ENCODE measurements at regions not wholly inside any gene's neighbourhood (a gene's known extent, or its start where the extent isn't known, plus 50 kb on each side); places are given as distances from the start of the nearest gene placed in this dataset.

GRCh38 chr5:171629628-171630349 is 155.8 kb upstream of the SMIM23 start:
- no peaks in the 10 kb centered on the region for H3K9me3 ChIP-seq (ENCODE audit: control insufficient read depth, insufficient read depth, low read length)
- no peaks in the 10 kb centered on the region for H3K36me3 ChIP-seq (ENCODE audit: control insufficient read depth, insufficient read depth, low read length)
- peaks cover 65% of the 10 kb centered on the region for H3K27me3 ChIP-seq (ENCODE audit: control insufficient read depth, insufficient read depth, low read length)
- H3K4me1 ChIP-seq (ENCODE audit: control insufficient read depth, insufficient read depth, low read length): peaks cover 10% of the 10 kb centered on the region; the same call in 1 of the 2 replicates
- no peak overlapping the region for H3K27ac ChIP-seq (ENCODE audit: low read depth, low read length)
- H3K9ac ChIP-seq (ENCODE audit: low read depth, low read length): no peak overlapping the region
- peak overlapping the region; percentile 49 for H3K4me3 ChIP-seq (ENCODE audit: low read depth, low read length)

- Histone ChIP-seq H3K27ac (ENCODE audit: low read depth, low read length) (no peak overlapping the region), H3K4me3 (ENCODE audit: low read depth, low read length) (peak overlapping the region; percentile 49), H3K9me3 (ENCODE audit: control insufficient read depth, insufficient read depth, low read length) (no peaks in the 10 kb centered on the region), H3K4me1 (ENCODE audit: control insufficient read depth, insufficient read depth, low read length) (peaks cover 10% of the 10 kb centered on the region; the same call in 1 of the 2 replicates), H3K9ac (ENCODE audit: low read depth, low read length) (no peak overlapping the region), H3K36me3 (ENCODE audit: control insufficient read depth, insufficient read depth, low read length) (no peaks in the 10 kb centered on the region), H3K27me3 (ENCODE audit: control insufficient read depth, insufficient read depth, low read length) (peaks cover 59% of the 10 kb centered on the region)
These were observed 155.1 kb upstream of the SMIM23 start for GRCh38 chr5:171630350-171631065.

GRCh38 chr5:171632616-171633015 is 153.0 kb upstream of the SMIM23 start:
- Histone ChIP-seq H3K36me3 (ENCODE audit: control insufficient read depth, insufficient read depth, low read length) (no peaks in the 10 kb centered on the region), H3K27ac (ENCODE audit: low read depth, low read length) (no peak overlapping the region), H3K9me3 (ENCODE audit: control insufficient read depth, insufficient read depth, low read length) (no peaks in the 10 kb centered on the region), H3K4me3 (ENCODE audit: low read depth, low read length) (no peak overlapping the region), H3K4me1 (ENCODE audit: control insufficient read depth, insufficient read depth, low read length) (peaks cover 10% of the 10 kb centered on the region; the same call in 1 of the 2 replicates), H3K9ac (ENCODE audit: low read depth, low read length) (no peak overlapping the region), H3K27me3 (ENCODE audit: control insufficient read depth, insufficient read depth, low read length) (peaks cover 38% of the 10 kb centered on the region)

GRCh38 chr5:171633776-171634470 is 151.7 kb upstream of the SMIM23 start:
- peaks cover 24% of the 10 kb centered on the region for H3K27me3 ChIP-seq (ENCODE audit: control insufficient read depth, insufficient read depth, low read length)
- peaks cover 10% of the 10 kb centered on the region; the same call in 1 of the 2 replicates for H3K4me1 ChIP-seq (ENCODE audit: control insufficient read depth, insufficient read depth, low read length)
- no peak overlapping the region for H3K4me3 ChIP-seq (ENCODE audit: low read depth, low read length)
- H3K9me3 ChIP-seq (ENCODE audit: control insufficient read depth, insufficient read depth, low read length): no peaks in the 10 kb centered on the region
- H3K27ac ChIP-seq (ENCODE audit: low read depth, low read length): no peak overlapping the region
- H3K9ac ChIP-seq (ENCODE audit: low read depth, low read length): no peak overlapping the region
- no peaks in the 10 kb centered on the region for H3K36me3 ChIP-seq (ENCODE audit: control insufficient read depth, insufficient read depth, low read length)

- no peaks in the 10 kb centered on the region for H3K9me3 ChIP-seq (ENCODE audit: control insufficient read depth, insufficient read depth, low read length)
- no peak overlapping the region for H3K4me3 ChIP-seq (ENCODE audit: low read depth, low read length)
- peaks cover 8% of the 10 kb centered on the region; the same call in 1 of the 2 replicates for H3K4me1 ChIP-seq (ENCODE audit: control insufficient read depth, insufficient read depth, low read length)
- peaks cover 19% of the 10 kb centered on the region for H3K27me3 ChIP-seq (ENCODE audit: control insufficient read depth, insufficient read depth, low read length)
- no peak overlapping the region for H3K9ac ChIP-seq (ENCODE audit: low read depth, low read length)
- no peak overlapping the region for H3K27ac ChIP-seq (ENCODE audit: low read depth, low read length)
- H3K36me3 ChIP-seq (ENCODE audit: control insufficient read depth, insufficient read depth, low read length): no peaks in the 10 kb centered on the region
These were observed 151.1 kb upstream of the SMIM23 start for GRCh38 chr5:171634511-171634910.

- Histone ChIP-seq H3K4me3 (ENCODE audit: low read depth, low read length) (no peak overlapping the region), H3K9ac (ENCODE audit: low read depth, low read length) (no peak overlapping the region), H3K9me3 (ENCODE audit: control insufficient read depth, insufficient read depth, low read length) (no peaks in the 10 kb centered on the region), H3K36me3 (ENCODE audit: control insufficient read depth, insufficient read depth, low read length) (no peaks in the 10 kb centered on the region), H3K27ac (ENCODE audit: low read depth, low read length) (no peak overlapping the region), H3K27me3 (ENCODE audit: control insufficient read depth, insufficient read depth, low read length) (peaks cover 14% of the 10 kb centered on the region), H3K4me1 (ENCODE audit: control insufficient read depth, insufficient read depth, low read length) (0 out of 2 replicates have a peak, but pooled peaks cover 3% of the 10 kb centered on the region)
These were observed 150.6 kb upstream of the SMIM23 start for GRCh38 chr5:171635028-171635427.

- Histone ChIP-seq H3K9ac (ENCODE audit: low read depth, low read length) (no peak overlapping the region), H3K36me3 (ENCODE audit: control insufficient read depth, insufficient read depth, low read length) (no peaks in the 10 kb centered on the region), H3K27me3 (ENCODE audit: control insufficient read depth, insufficient read depth, low read length) (peaks cover 8% of the 10 kb centered on the region), H3K4me3 (ENCODE audit: low read depth, low read length) (no peak overlapping the region), H3K27ac (ENCODE audit: low read depth, low read length) (no peak overlapping the region), H3K9me3 (ENCODE audit: control insufficient read depth, insufficient read depth, low read length) (no peaks in the 10 kb centered on the region), H3K4me1 (ENCODE audit: control insufficient read depth, insufficient read depth, low read length) (no peaks in the 10 kb centered on the region)
These were observed 149.9 kb upstream of the SMIM23 start for GRCh38 chr5:171635561-171636245.

GRCh38 chr5:171637811-171638210 is 147.8 kb upstream of the SMIM23 start:
- Histone ChIP-seq H3K27ac (ENCODE audit: low read depth, low read length) (no peak overlapping the region), H3K36me3 (ENCODE audit: control insufficient read depth, insufficient read depth, low read length) (no peaks in the 10 kb centered on the region), H3K4me1 (ENCODE audit: control insufficient read depth, insufficient read depth, low read length) (no peaks in the 10 kb centered on the region), H3K4me3 (ENCODE audit: low read depth, low read length) (no peak overlapping the region), H3K9me3 (ENCODE audit: control insufficient read depth, insufficient read depth, low read length) (no peaks in the 10 kb centered on the region), H3K27me3 (ENCODE audit: control insufficient read depth, insufficient read depth, low read length) (no peaks in the 10 kb centered on the region), H3K9ac (ENCODE audit: low read depth, low read length) (no peak overlapping the region)

GRCh38 chr5:171639205-171639621 is 146.4 kb upstream of the SMIM23 start:
- Histone ChIP-seq H3K9ac (ENCODE audit: low read depth, low read length) (no peak overlapping the region), H3K27me3 (ENCODE audit: control insufficient read depth, insufficient read depth, low read length) (no peaks in the 10 kb centered on the region), H3K4me3 (ENCODE audit: low read depth, low read length) (no peak overlapping the region), H3K4me1 (ENCODE audit: control insufficient read depth, insufficient read depth, low read length) (no peaks in the 10 kb centered on the region), H3K27ac (ENCODE audit: low read depth, low read length) (no peak overlapping the region), H3K9me3 (ENCODE audit: control insufficient read depth, insufficient read depth, low read length) (no peaks in the 10 kb centered on the region), H3K36me3 (ENCODE audit: control insufficient read depth, insufficient read depth, low read length) (no peaks in the 10 kb centered on the region)

- Histone ChIP-seq H3K27ac (ENCODE audit: low read depth, low read length) (no peak overlapping the region), H3K4me3 (ENCODE audit: low read depth, low read length) (no peak overlapping the region), H3K9ac (ENCODE audit: low read depth, low read length) (no peak overlapping the region), H3K9me3 (ENCODE audit: control insufficient read depth, insufficient read depth, low read length) (no peaks in the 10 kb centered on the region), H3K36me3 (ENCODE audit: control insufficient read depth, insufficient read depth, low read length) (no peaks in the 10 kb centered on the region), H3K4me1 (ENCODE audit: control insufficient read depth, insufficient read depth, low read length) (peaks cover 2% of the 10 kb centered on the region; the same call in 1 of the 2 replicates), H3K27me3 (ENCODE audit: control insufficient read depth, insufficient read depth, low read length) (no peaks in the 10 kb centered on the region)
These were observed 145.7 kb upstream of the SMIM23 start for GRCh38 chr5:171639966-171640365.
